ENCODE measurements at regions not wholly inside any gene's neighbourhood (a gene's known extent, or its start where the extent isn't known, plus 50 kb on each side); places are given as distances from the start of the nearest gene placed in this dataset.

DNA sequence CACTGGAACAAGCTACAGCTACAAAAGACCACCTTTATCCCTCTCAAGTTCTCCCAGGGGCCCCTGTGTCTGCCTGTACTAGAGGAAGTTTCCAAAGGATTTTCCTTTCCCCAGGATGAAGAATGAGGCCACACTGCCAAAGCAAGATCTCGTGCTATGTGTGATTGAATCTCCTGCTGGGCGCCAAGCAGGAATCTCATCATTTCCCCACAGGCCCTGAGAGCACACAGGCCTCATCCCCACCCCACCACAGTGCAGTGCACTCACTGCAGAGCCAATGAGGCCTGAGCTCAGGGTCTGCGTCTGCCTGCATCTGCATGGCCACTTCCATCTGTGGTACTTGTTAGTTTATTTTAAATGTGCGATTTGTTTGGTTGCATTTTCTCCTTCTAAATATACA, 387.4 kb upstream of the ASIC2 start:
- no peak for TF ChIP-seq EP300 (IDR thresholded peaks at IDR 0.05)
- no peak for DNase-seq (ENCODE audit: low spot score in 2 of 2)
- 65% methylated on average over 4 of the region's 4 CpGs for WGBS
- Histone ChIP-seq H3K27ac (no peak overlapping the region), H3K36me3 (no peaks in the 10 kb centered on the region), H3K4me1 (no peaks in the 10 kb centered on the region), H3K27me3 (no peaks in the 10 kb centered on the region), H3K9me3 (no peaks in the 10 kb centered on the region), H3K4me3 (no peak overlapping the region)

DNA sequence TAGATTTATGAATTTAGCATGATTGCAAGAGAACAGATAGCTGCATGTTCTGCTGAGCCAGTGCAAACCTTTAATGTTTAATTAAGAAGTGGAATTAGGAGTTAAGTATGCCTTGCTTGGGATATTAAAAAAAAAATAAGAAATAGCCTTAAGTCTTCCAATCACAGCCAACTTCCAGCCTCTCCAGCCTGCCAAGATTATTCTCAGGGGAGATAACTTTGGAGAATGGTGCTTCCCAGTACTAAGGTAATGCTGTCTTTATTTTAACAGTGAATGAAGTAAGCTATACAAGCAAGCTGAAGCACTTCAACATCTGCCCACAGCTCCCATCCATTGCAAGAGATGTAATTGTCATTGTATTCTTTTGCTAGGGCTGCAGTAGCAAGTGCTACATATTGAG, 389.5 kb upstream of the ASIC2 start:
- no peaks in the 10 kb centered on the region for H3K36me3 ChIP-seq
- no peaks in the 10 kb centered on the region for H3K4me1 ChIP-seq
- no peak for DNase-seq (ENCODE audit: low spot score in 2 of 2)
- H3K27ac ChIP-seq, result no peak overlapping the region
- no peak for TF ChIP-seq POLR2AphosphoS5 (IDR thresholded peaks at IDR 0.05)
- no peak for TF ChIP-seq POLR2A (IDR thresholded peaks at IDR 0.05)
- TF ChIP-seq, protein P1, sequence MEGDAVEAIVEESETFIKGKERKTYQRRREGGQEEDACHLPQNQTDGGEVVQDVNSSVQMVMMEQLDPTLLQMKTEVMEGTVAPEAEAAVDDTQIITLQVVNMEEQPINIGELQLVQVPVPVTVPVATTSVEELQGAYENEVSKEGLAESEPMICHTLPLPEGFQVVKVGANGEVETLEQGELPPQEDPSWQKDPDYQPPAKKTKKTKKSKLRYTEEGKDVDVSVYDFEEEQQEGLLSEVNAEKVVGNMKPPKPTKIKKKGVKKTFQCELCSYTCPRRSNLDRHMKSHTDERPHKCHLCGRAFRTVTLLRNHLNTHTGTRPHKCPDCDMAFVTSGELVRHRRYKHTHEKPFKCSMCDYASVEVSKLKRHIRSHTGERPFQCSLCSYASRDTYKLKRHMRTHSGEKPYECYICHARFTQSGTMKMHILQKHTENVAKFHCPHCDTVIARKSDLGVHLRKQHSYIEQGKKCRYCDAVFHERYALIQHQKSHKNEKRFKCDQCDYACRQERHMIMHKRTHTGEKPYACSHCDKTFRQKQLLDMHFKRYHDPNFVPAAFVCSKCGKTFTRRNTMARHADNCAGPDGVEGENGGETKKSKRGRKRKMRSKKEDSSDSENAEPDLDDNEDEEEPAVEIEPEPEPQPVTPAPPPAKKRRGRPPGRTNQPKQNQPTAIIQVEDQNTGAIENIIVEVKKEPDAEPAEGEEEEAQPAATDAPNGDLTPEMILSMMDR (IDR thresholded peaks at IDR 0.05), result no peak
- TF ChIP-seq EP300 (IDR thresholded peaks at IDR 0.05), result no peak
- H3K9me3 ChIP-seq, result no peaks in the 10 kb centered on the region
- H3K27me3 ChIP-seq, result no peaks in the 10 kb centered on the region
- no peak overlapping the region for H3K4me3 ChIP-seq

DNA sequence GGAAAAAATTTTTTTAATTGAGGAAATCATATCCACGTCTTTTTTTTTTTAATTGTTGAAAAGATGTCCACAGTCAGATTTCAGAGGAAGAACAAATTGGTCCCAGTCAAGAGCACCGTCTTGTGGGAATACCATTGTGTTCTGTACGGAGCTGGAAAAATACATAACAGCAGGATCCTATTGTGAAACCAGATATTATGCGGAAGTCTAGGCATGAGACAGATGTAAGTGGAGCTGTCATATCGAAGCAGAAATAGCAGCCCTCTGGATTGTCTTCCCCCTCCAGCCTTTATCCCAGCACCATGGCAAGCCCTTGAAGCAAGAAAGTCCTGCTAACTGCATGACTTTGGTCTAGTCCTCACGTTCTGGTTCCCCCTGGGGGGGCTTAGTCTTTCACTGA, 391.6 kb upstream of the ASIC2 start:
- Histone ChIP-seq H3K27me3 (peaks cover 12% of the 10 kb centered on the region), H3K27ac (no peak overlapping the region), H3K36me3 (no peaks in the 10 kb centered on the region), H3K4me3 (no peak overlapping the region), H3K4me1 (no peaks in the 10 kb centered on the region), H3K9me3 (no peaks in the 10 kb centered on the region)
- DNase-seq (ENCODE audit: low spot score in 2 of 2), result no peak
- WGBS, result 73% methylated on average over 6 of the region's 6 CpGs
- TF ChIP-seq POLR2AphosphoS5 (IDR thresholded peaks at IDR 0.05) (no peak), EP300 (IDR thresholded peaks at IDR 0.05) (no peak)
- TF ChIP-seq, protein P1 (IDR thresholded peaks at IDR 0.05), result no peak

DNA sequence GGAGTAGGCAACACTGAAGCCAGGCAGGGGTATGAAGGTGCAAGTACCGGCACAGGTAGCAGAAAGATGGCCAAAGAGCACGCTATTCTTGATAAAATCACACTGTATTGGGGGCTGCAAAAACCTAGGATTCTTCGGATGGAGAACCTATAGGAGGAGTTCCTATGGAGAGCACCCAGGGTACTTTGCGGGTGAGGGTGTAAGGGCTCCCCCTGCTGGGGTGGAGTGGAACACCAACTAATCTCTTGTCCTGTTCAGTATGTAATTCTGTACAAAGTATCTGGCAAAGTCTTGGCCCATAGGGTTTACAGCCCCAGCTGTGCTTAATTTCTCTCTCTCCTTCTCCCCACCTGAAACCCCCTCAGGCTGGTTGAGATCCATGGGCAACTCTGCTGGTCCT, 393.1 kb upstream of the ASIC2 start:
- Histone ChIP-seq H3K36me3 (no peaks in the 10 kb centered on the region), H3K4me1 (no peaks in the 10 kb centered on the region), H3K4me3 (no peak overlapping the region), H3K27ac (no peak overlapping the region), H3K27me3 (peaks cover 12% of the 10 kb centered on the region), H3K9me3 (no peaks in the 10 kb centered on the region)
- 89% methylated on average over 4 of the region's 4 CpGs for WGBS
- DNase-seq (ENCODE audit: low spot score in 2 of 2), result no peak
- no peak for TF ChIP-seq EP300 (IDR thresholded peaks at IDR 0.05)
- TF ChIP-seq POLR2A (IDR thresholded peaks at IDR 0.05), result no peak
- TF ChIP-seq, protein P1 (IDR thresholded peaks at IDR 0.05), result no peak
- TF ChIP-seq POLR2AphosphoS5 (IDR thresholded peaks at IDR 0.05), result no peak

DNA sequence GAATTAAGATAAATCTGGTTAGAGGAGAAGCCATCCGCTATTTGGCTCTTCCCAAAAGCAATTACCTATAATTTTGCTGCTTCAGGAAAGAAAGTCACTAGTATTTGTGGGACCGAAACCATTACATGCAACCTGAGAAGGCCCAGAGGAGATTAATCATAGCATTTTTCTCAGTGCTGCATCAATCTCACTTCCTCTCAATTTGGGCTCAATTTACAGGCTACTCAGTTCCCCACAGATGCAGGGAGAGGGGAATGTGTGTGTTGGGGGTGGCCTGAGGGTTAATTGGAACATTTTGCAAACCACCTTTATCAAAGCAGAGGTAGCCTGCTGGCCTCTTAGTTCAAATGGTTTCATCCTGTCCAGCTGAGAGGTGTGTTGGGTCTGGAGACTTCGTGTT, 394.7 kb upstream of the ASIC2 start:
- H3K4me1 ChIP-seq, result no peaks in the 10 kb centered on the region
- no peak overlapping the region for H3K4me3 ChIP-seq
- WGBS, result 81% methylated on average over 3 of the region's 3 CpGs
- no peak for TF ChIP-seq EP300 (IDR thresholded peaks at IDR 0.05)
- TF ChIP-seq, protein P1 (IDR thresholded peaks at IDR 0.05), result no peak
- TF ChIP-seq POLR2A (IDR thresholded peaks at IDR 0.05), result no peak
- no peak for TF ChIP-seq POLR2AphosphoS5 (IDR thresholded peaks at IDR 0.05)
- no peaks in the 10 kb centered on the region for H3K9me3 ChIP-seq
- H3K27me3 ChIP-seq, result peaks cover 12% of the 10 kb centered on the region
- no peaks in the 10 kb centered on the region for H3K36me3 ChIP-seq
- no peak overlapping the region for H3K27ac ChIP-seq
- DNase-seq (ENCODE audit: low spot score in 2 of 2), result no peak

DNA sequence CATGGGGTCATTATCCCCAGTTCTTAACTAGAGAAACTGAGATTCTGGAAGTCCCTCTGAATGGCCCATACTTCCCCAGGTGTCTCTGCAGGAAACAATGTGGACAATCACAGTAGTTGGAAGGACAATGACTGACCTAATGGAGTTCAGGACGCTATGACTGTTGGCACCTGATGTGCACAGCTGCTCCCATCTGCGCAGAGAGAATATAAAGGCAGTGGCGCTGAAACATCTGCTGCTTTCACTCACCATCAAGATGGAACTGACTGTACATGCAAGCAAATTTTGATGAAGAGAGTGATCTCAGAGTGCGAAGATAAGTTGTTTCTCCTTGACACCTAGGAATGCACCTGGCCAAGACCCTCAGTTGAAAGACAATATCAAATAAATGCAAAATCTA, 395.7 kb upstream of the ASIC2 start:
- no peak for TF ChIP-seq POLR2A (IDR thresholded peaks at IDR 0.05)
- TF ChIP-seq, protein P1 (IDR thresholded peaks at IDR 0.05), result no peak
- TF ChIP-seq EP300 (IDR thresholded peaks at IDR 0.05), result no peak
- Histone ChIP-seq H3K9me3 (no peaks in the 10 kb centered on the region), H3K4me3 (no peak overlapping the region), H3K27ac (no peak overlapping the region), H3K27me3 (peaks cover 16% of the 10 kb centered on the region), H3K36me3 (no peaks in the 10 kb centered on the region), H3K4me1 (no peaks in the 10 kb centered on the region)
- DNase-seq (ENCODE audit: low spot score in 2 of 2), result no peak
- WGBS, result 84% methylated on average over 4 of the region's 4 CpGs
